Right ventricle myocardium superior (tissue), 1 donor: ENCODE measurements at regions not wholly inside any gene's neighbourhood (a gene's known extent, or its start where the extent isn't known, plus 50 kb on each side); places are given as distances from the start of the nearest gene placed in this dataset.

Source experiments
- ATAC-seq: fragments of 200-7000 bp; cut with Tn5 transposase; one replicate; pipeline ENCODE4 v1.9.1; 2020; ENCODE audit warnings: mild to moderate bottlenecking; ENCODE audit not compliant: poor library complexity
- DNase-seq: peaks from one replicate; pipeline ENCODE4 v3.0.0-alpha.2; 2020
- intact Hi-C: fragments of 100-400 bp; cut with DNase I; formaldehyde crosslinking; loops from one replicate; pipeline ENCODE4 v1.11.2; 2022
- donor health status: DM: no; HTN: yes; CAD: no; lungs with severe emphysema.

GRCh38 chr12:73262788-73263381 lies 990.7 kb downstream of the TRHDE start:
- ATAC-seq (no peak), DNase-seq (no peak)
- intact Hi-C loops: no loop called here

GRCh38 chr12:73266206-73266605 lies 994.0 kb downstream of the TRHDE start:
- intact Hi-C loops: no loop called here
- ATAC-seq (no peak), DNase-seq (no peak)

- intact Hi-C loops: no loop called here
- no peak for DNase-seq
Observed at GRCh38 chr12:73274976-73275375, 1002.8 kb downstream of the TRHDE start.

GRCh38 chr12:73277971-73278370 lies 1005.8 kb downstream of the TRHDE start:
- DNase-seq: no peak
- intact Hi-C loops: no loop called here
- no peak for ATAC-seq

More at GRCh38 chr12:73274976-73275375, 1002.8 kb downstream of the TRHDE start:
- ATAC-seq: no peak

GRCh38 chr12:73301530-73301929 lies 1029.4 kb downstream of the TRHDE start:
- ATAC-seq (no peak), DNase-seq (no peak)
- intact Hi-C loops: no loop called here

GRCh38 chr12:73307260-73307659 lies 1035.1 kb downstream of the TRHDE start:
- ATAC-seq (no peak), DNase-seq (no peak)
- intact Hi-C loops: no loop called here

- ATAC-seq: no peak
- intact Hi-C loops: no loop called here
Observed at GRCh38 chr12:73308079-73308478, 1035.9 kb downstream of the TRHDE start.

GRCh38 chr12:73308747-73309146 lies 1036.6 kb downstream of the TRHDE start:
- intact Hi-C loops: no loop called here
- DNase-seq (no peak), ATAC-seq (no peak)

More at GRCh38 chr12:73308079-73308478, 1035.9 kb downstream of the TRHDE start:
- no peak for DNase-seq

- intact Hi-C loops: no loop called here
- ATAC-seq (no peak), DNase-seq (no peak)
Observed at GRCh38 chr12:73321319-73321718, 1049.1 kb downstream of the TRHDE start.

GRCh38 chr12:73321776-73322175 lies 1049.6 kb downstream of the TRHDE start:
- intact Hi-C loops: no loop called here

GRCh38 chr12:73330584-73331351 lies 1058.6 kb downstream of the TRHDE start:
- DNase-seq (no peak), ATAC-seq (no peak)
- intact Hi-C loops: no loop called here

More at GRCh38 chr12:73321776-73322175, 1049.6 kb downstream of the TRHDE start:
- DNase-seq (no peak), ATAC-seq (no peak)

GRCh38 chr12:73341559-73342247 lies 1069.5 kb downstream of the TRHDE start:
- DNase-seq: no peak
- ATAC-seq: no peak
- intact Hi-C loops: no loop called here

- ATAC-seq: no peak
- intact Hi-C loops: no loop called here
- no peak for DNase-seq
Observed at GRCh38 chr12:73342733-73343132, 1070.6 kb downstream of the TRHDE start.

- DNase-seq (no peak), ATAC-seq (no peak)
- intact Hi-C loops: no loop called here
Observed at GRCh38 chr12:73352826-73353225, 1080.7 kb downstream of the TRHDE start.

- no peak for ATAC-seq
Observed at GRCh38 chr12:73361156-73361863, 1089.1 kb downstream of the TRHDE start.

GRCh38 chr12:73361864-73362230 lies 1089.7 kb downstream of the TRHDE start:
- ATAC-seq (no peak), DNase-seq (no peak)
- intact Hi-C loops: no loop called here

More at GRCh38 chr12:73361156-73361863, 1089.1 kb downstream of the TRHDE start:
- no peak for DNase-seq
- intact Hi-C loops: no loop called here

- intact Hi-C loops: no loop called here
- no peak for DNase-seq
- ATAC-seq: no peak
Observed at GRCh38 chr12:73362666-73363065, 1090.5 kb downstream of the TRHDE start.

- DNase-seq (no peak), ATAC-seq (no peak)
- intact Hi-C loops: no loop called here
Observed at GRCh38 chr12:73372856-73373255, 1100.7 kb downstream of the TRHDE start.

GRCh38 chr12:73374360-73374759 lies 1102.2 kb downstream of the TRHDE start:
- DNase-seq (no peak), ATAC-seq (no peak)
- intact Hi-C loops: no loop called here
